ENCODE measurements at regions not wholly inside any gene's neighbourhood (a gene's known extent, or its start where the extent isn't known, plus 50 kb on each side); places are given as distances from the start of the nearest gene placed in this dataset.

DNA sequence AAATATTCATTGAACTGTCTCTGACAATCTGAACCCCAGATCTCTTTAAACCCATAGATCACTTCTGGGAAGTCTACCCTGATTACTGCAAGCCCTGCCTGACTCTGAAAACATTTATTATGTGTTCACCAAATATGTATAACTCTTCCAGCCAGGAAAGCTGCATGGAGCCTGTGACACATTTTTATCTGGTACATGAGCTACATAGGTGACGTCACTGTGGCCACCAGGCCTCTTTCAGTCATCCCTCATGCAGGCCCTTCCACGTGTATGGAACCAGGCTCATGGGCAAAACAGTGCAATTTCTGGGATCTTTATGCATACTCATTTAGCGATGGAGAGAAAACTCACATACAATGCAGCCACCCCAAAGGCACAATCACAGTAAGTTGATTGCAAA, 133.9 kb upstream of the NUPR2 start:
- H2BK15ac ChIP-seq (ENCODE audit: low read length), result no peak overlapping the region
- H3K4me2 ChIP-seq (ENCODE audit: insufficient read depth in 1 of 2, low read depth in 2 of 2, low read length in 2 of 2), result no peak overlapping the region
- no peak overlapping the region for H2BK120ac ChIP-seq (replicated peaks; ENCODE audit: low read depth, low read length)
- no peaks in the 10 kb centered on the region for H3K79me2 ChIP-seq (ENCODE audit: control insufficient read depth in 1 of 2, insufficient read depth in 2 of 2, low read length in 2 of 2)
- no peak overlapping the region for H2AK5ac ChIP-seq (ENCODE audit: low read depth, low read length)
- H3K23ac ChIP-seq (ENCODE audit: insufficient read length), result no peak overlapping the region
- H3K27me3 ChIP-seq (replicated peaks in 1 of 4; ENCODE audit: control insufficient read depth in 3 of 4, extremely low read depth in 1 of 4, insufficient read depth in 3 of 4, low read length in 3 of 4), result no peaks in the 10 kb centered on the region
- CTCF ChIA-PET (ENCODE audit: partially characterized antibody), result no interaction called here
- H3K4me1 ChIP-seq (replicated peaks in 1 of 4; ENCODE audit: control insufficient read depth in 3 of 4, insufficient read depth in 4 of 4, low read length in 3 of 4), result no peaks in the 10 kb centered on the region
- no peak overlapping the region for H4K5ac ChIP-seq (ENCODE audit: insufficient read length, low read depth, low read length)
- H3K56ac ChIP-seq (replicated peaks; ENCODE audit: insufficient read length, low read depth, low read length), result no peak overlapping the region
- no peaks in the 10 kb centered on the region; a peak in 1 of 8 replicates for H3K36me3 ChIP-seq (ENCODE audit: control insufficient read depth in 2 of 4, insufficient read depth in 4 of 4, low read length in 3 of 4)
- H3K79me1 ChIP-seq (ENCODE audit: low read depth, low read length), result no peaks in the 10 kb centered on the region
- H2BK12ac ChIP-seq (ENCODE audit: low read depth, low read length), result no peak overlapping the region
- H2AFZ ChIP-seq (ENCODE audit: low read length), result no peak overlapping the region
- no peaks in the 10 kb centered on the region for H4K20me1 ChIP-seq (replicated peaks in 1 of 2; ENCODE audit: control insufficient read depth in 1 of 2, insufficient read depth in 2 of 2, low read length in 2 of 2)
- 62% methylated on average over 3 of the region's 3 CpGs; no CpG with 5 or more reads in 1 of the 2 experiments for WGBS, 2 experiments (ENCODE audit: extremely low coverage in 1 of 2, insufficient coverage in 1 of 2, insufficient read length in 1 of 2, insufficient replicate concordance in 2 of 2, low coverage in 1 of 2, low lambda C conversion rate in 2 of 2, missing lambda C conversion rate in 1 of 2)
- H3K4me3 ChIP-seq (ENCODE audit: extremely low read depth in 1 of 4, insufficient read depth in 2 of 4, low read depth in 3 of 4, low read length in 4 of 4), result no peak overlapping the region
- TF ChIP-seq NRF1 (IDR thresholded peaks at IDR 0.05; ENCODE audit: low read depth, low read length), result no peak
- no peak for TF ChIP-seq SRF (IDR thresholded peaks at IDR 0.05; ENCODE audit: low read depth, low read length)
- TF ChIP-seq CTBP2 (IDR thresholded peaks at IDR 0.05; ENCODE audit: borderline replicate concordance, insufficient read depth, insufficient read length, low read length), result no peak
- TF ChIP-seq FOSL1 (IDR thresholded peaks at IDR 0.05; ENCODE audit: insufficient read depth, low read depth, low read length), result no peak
- no peak for TF ChIP-seq GTF2F1 (IDR thresholded peaks at IDR 0.05; ENCODE audit: borderline replicate concordance, low read depth, low read length)
- TF ChIP-seq TCF12 (IDR thresholded peaks at IDR 0.05; ENCODE audit: low read depth, low read length), result no peak
- no peak for TF ChIP-seq CHD2 (IDR thresholded peaks at IDR 0.05; ENCODE audit: low read length)
- TF ChIP-seq SP2 (IDR thresholded peaks at IDR 0.05; ENCODE audit: low read length), result no peak
- TF ChIP-seq JUND (IDR thresholded peaks at IDR 0.05; ENCODE audit: low read length), result no peak
- no peak for TF ChIP-seq RXRA (IDR thresholded peaks at IDR 0.05; ENCODE audit: insufficient read depth, low read depth, low read length)
- TF ChIP-seq TEAD4 (IDR thresholded peaks at IDR 0.05; ENCODE audit: low read depth, low read length), result no peak
- TF ChIP-seq POLR2AphosphoS5 (IDR thresholded peaks at IDR 0.05; ENCODE audit: low read depth, low read length), result no peak
- H4K91ac ChIP-seq (replicated peaks; ENCODE audit: insufficient read length, low read length), result no peak overlapping the region
- no peak overlapping the region for H3K4ac ChIP-seq (replicated peaks; ENCODE audit: insufficient read length, low read depth, low read length)
- no peak overlapping the region for H3K9ac ChIP-seq (replicated peaks in 1 of 4; ENCODE audit: extremely low read depth in 1 of 4, low read depth in 3 of 4, low read length in 3 of 4)
- H3K9me3 ChIP-seq (ENCODE audit: insufficient read depth in 2 of 2, low read depth in 1 of 2, low read length in 1 of 2), result peaks cover 71 to 91% of the 10 kb centered on the region in 2 experiments
- no peaks in the 10 kb centered on the region for H3K23me2 ChIP-seq (ENCODE audit: low read depth, low read length)
- no peak overlapping the region for H2BK20ac ChIP-seq (ENCODE audit: low read length)
- DNase-seq (ENCODE audit: low read depth in 1 of 2, low spot score in 2 of 2) (no peak), FAIRE-seq (no peak)
- H3K27ac ChIP-seq (ENCODE audit: low read depth, low read length), result no peak overlapping the region
- H3K14ac ChIP-seq (ENCODE audit: insufficient read length), result no peak overlapping the region
- H4K8ac ChIP-seq (ENCODE audit: extremely low read depth, insufficient read depth, low read length), result no peak overlapping the region
- H2BK5ac ChIP-seq (ENCODE audit: low read depth, low read length), result no peak overlapping the region
- H3K18ac ChIP-seq (ENCODE audit: extremely low read depth, low read length), result no peak overlapping the region
- POLR2A ChIA-PET (ENCODE audit: partially characterized antibody), result no interaction called here

Data from H1 (cell line).